ENCODE measurements at regions not wholly inside any gene's neighbourhood (a gene's known extent, or its start where the extent isn't known, plus 50 kb on each side); places are given as distances from the start of the nearest gene placed in this dataset.

- DNase-seq (ENCODE audit: low read depth, low spot score) (no peak), ATAC-seq (no peak)
- H3K27me3 ChIP-seq (ENCODE audit: control insufficient read depth, insufficient read depth, low read length) = no peaks in the 10 kb centered on the region
- POLR2A ChIA-PET = no interaction called here
- CTCF ChIA-PET = no interaction called here
- no peak overlapping the region for H3K27ac ChIP-seq (ENCODE audit: low read length)
- H3K4me3 ChIP-seq (ENCODE audit: low read depth in 2 of 2, low read length in 2 of 2) = no peak overlapping the region
- BruUV-seq (replicated peaks) = no TSS peak
- intact Hi-C loops (cut with micrococcal nuclease; ENCODE audit: unreplicated experiment) (no loop called here), in situ Hi-C loops (cut with HindIII; ENCODE audit: low pct_unique_long_range_greater_than_20kb, low sequenced_read_pairs) (no loop called here)
- no peaks in the 10 kb centered on the region for H3K4me1 ChIP-seq (ENCODE audit: control insufficient read depth, insufficient read depth, low read length)
- H3K36me3 ChIP-seq (ENCODE audit: control insufficient read depth, insufficient read depth, low read length) = no peaks in the 10 kb centered on the region
- no peaks in the 10 kb centered on the region for H3K9me3 ChIP-seq (ENCODE audit: control insufficient read depth, insufficient read depth, low read depth, low read length)
- no peak for TF ChIP-seq SIN3A (IDR thresholded peaks at IDR 0.05; ENCODE audit: borderline replicate concordance, insufficient read depth, low read depth, low read length)
Measured at GRCh38 chr11:29231991-29232390, 784.8 kb downstream of the KCNA4 start.

GRCh38 chr11:29231586-29231985 lies 785.2 kb downstream of the KCNA4 start:
- H3K27ac ChIP-seq (ENCODE audit: low read length) = no peak overlapping the region
- TF ChIP-seq REST (IDR thresholded peaks at IDR 0.05; ENCODE audit: insufficient read depth in 1 of 2, low read depth in 2 of 2, low read length in 1 of 2) (no peak), SIN3A (IDR thresholded peaks at IDR 0.05; ENCODE audit: borderline replicate concordance, insufficient read depth, low read depth, low read length) (no peak), CTCF (IDR thresholded peaks at IDR 0.05) (no peak), TCF7L2 (IDR thresholded peaks at IDR 0.05; ENCODE audit: low read depth, low read length) (no peak), POLR2AphosphoS5 (IDR thresholded peaks at IDR 0.05; ENCODE audit: low read depth, low read length) (no peak)
- H3K9me3 ChIP-seq (ENCODE audit: control insufficient read depth, insufficient read depth, low read depth, low read length) = no peaks in the 10 kb centered on the region
- intact Hi-C loops (cut with micrococcal nuclease; ENCODE audit: unreplicated experiment) = no loop called here
- ChIA-PET CTCF (no interaction called here), POLR2A (no interaction called here)
- in situ Hi-C loops (cut with HindIII; ENCODE audit: low pct_unique_long_range_greater_than_20kb, low sequenced_read_pairs) = no loop called here
- ATAC-seq = no peak
- no peaks in the 10 kb centered on the region for H3K36me3 ChIP-seq (ENCODE audit: control insufficient read depth, insufficient read depth, low read length)
- no peak overlapping the region for H3K4me3 ChIP-seq (ENCODE audit: low read depth in 2 of 2, low read length in 2 of 2)
- BruUV-seq (replicated peaks) = no TSS peak
- H3K27me3 ChIP-seq (ENCODE audit: control insufficient read depth, insufficient read depth, low read length) = no peaks in the 10 kb centered on the region
- no peak for DNase-seq (ENCODE audit: low read depth, low spot score)
- H3K4me1 ChIP-seq (ENCODE audit: control insufficient read depth, insufficient read depth, low read length) = no peaks in the 10 kb centered on the region

GRCh38 chr11:29227811-29228210 lies 789.0 kb downstream of the KCNA4 start:
- ChIA-PET CTCF (no interaction called here), POLR2A (no interaction called here)
- H3K27me3 ChIP-seq (ENCODE audit: control insufficient read depth, insufficient read depth, low read length) = no peaks in the 10 kb centered on the region
- in situ Hi-C loops (cut with HindIII; ENCODE audit: low pct_unique_long_range_greater_than_20kb, low sequenced_read_pairs) = no loop called here
- no peak for TF ChIP-seq REST (IDR thresholded peaks at IDR 0.05; ENCODE audit: insufficient read depth in 1 of 2, low read depth in 2 of 2, low read length in 1 of 2)
- TF ChIP-seq POLR2AphosphoS5 (IDR thresholded peaks at IDR 0.05; ENCODE audit: low read depth, low read length) = no peak
- no peak for TF ChIP-seq SIN3A (IDR thresholded peaks at IDR 0.05; ENCODE audit: borderline replicate concordance, insufficient read depth, low read depth, low read length)
- no peak for TF ChIP-seq CTCF (IDR thresholded peaks at IDR 0.05)
- no peak for TF ChIP-seq TCF7L2 (IDR thresholded peaks at IDR 0.05; ENCODE audit: low read depth, low read length)
- ATAC-seq (no peak), DNase-seq (ENCODE audit: low read depth, low spot score) (no peak)
- BruUV-seq (replicated peaks) = no TSS peak
- no peak overlapping the region for H3K27ac ChIP-seq (ENCODE audit: low read length)
- intact Hi-C loops (cut with micrococcal nuclease; ENCODE audit: unreplicated experiment) = no loop called here
- no peak overlapping the region for H3K4me3 ChIP-seq (ENCODE audit: low read depth in 2 of 2, low read length in 2 of 2)
- H3K9me3 ChIP-seq (ENCODE audit: control insufficient read depth, insufficient read depth, low read depth, low read length) = no peaks in the 10 kb centered on the region
- H3K36me3 ChIP-seq (ENCODE audit: control insufficient read depth, insufficient read depth, low read length) = no peaks in the 10 kb centered on the region
- no peaks in the 10 kb centered on the region for H3K4me1 ChIP-seq (ENCODE audit: control insufficient read depth, insufficient read depth, low read length)
